HFFc6 (cell line): ENCODE measurements at regions not wholly inside any gene's neighbourhood (a gene's known extent, or its start where the extent isn't known, plus 50 kb on each side); places are given as distances from the start of the nearest gene placed in this dataset.

ENCODE experiments used
- DNase-seq: peaks from one replicate; pipeline ENCODE4 v3.0.0-alpha.2; 2018
- H3K27ac Mint-ChIP-seq: 2 replicates; pipeline ENCODE4 v1.8.0; 2020; ENCODE audit warnings: mild to moderate bottlenecking, mixed read lengths
- H3K27me3 Mint-ChIP-seq: 2 replicates; pipeline ENCODE4 v1.8.0; 2021; ENCODE audit warnings: mild to moderate bottlenecking, moderate library complexity, mixed read lengths; ENCODE audit not compliant: insufficient read depth
- H3K36me3 Mint-ChIP-seq: 2 replicates; pipeline ENCODE4 v1.8.0; 2021; ENCODE audit warnings: low read depth, mixed read lengths
- H3K4me1 Mint-ChIP-seq: 2 replicates; pipeline ENCODE4 v1.8.0; 2020; ENCODE audit warnings: low read depth, mixed read lengths
- H3K4me3 Mint-ChIP-seq: 2 replicates; pipeline ENCODE4 v1.8.0; 2020; ENCODE audit warnings: mild to moderate bottlenecking, moderate library complexity, mixed read lengths
- H3K9me3 Mint-ChIP-seq: 2 replicates; pipeline ENCODE4 v1.8.0; 2020; ENCODE audit warnings: mild to moderate bottlenecking, mixed read lengths
- CTCF ChIP-seq: fragments of 200-600 bp; sonication (generic); IDR thresholded peaks from 2 replicates; pipeline ENCODE4 v1.5.0; 2021; ENCODE audit warnings: antibody characterized with exemption, mild to moderate bottlenecking

GRCh38 chrX:867966-868647 lies 237.5 kb downstream of the SHOX start:
- no peak for DNase-seq
- Mint-ChIP-seq H3K4me1 (peaks cover 5% of the 10 kb centered on the region; the same call in 1 of the 2 replicates), H3K27ac (no peak overlapping the region), H3K27me3 (peaks cover 10% of the 10 kb centered on the region), H3K36me3 (no peaks in the 10 kb centered on the region), H3K9me3 (peaks cover 6% of the 10 kb centered on the region; the same call in 1 of the 2 replicates), H3K4me3 (no peak overlapping the region)
- no peak for TF ChIP-seq CTCF

- H3K36me3 Mint-ChIP-seq = no peaks in the 10 kb centered on the region
- DNase-seq = no peak
- H3K9me3 Mint-ChIP-seq = peaks cover 6% of the 10 kb centered on the region; the same call in 1 of the 2 replicates
- peaks cover 5% of the 10 kb centered on the region; the same call in 1 of the 2 replicates for H3K4me1 Mint-ChIP-seq
- TF ChIP-seq CTCF = no peak
- H3K27me3 Mint-ChIP-seq = peaks cover 10% of the 10 kb centered on the region
- H3K4me3 Mint-ChIP-seq = no peak overlapping the region
- H3K27ac Mint-ChIP-seq = no peak overlapping the region
Observed at GRCh38 chrX:867502-867901, 236.9 kb downstream of the SHOX start.

GRCh38 chrX:866441-866990 lies 235.9 kb downstream of the SHOX start:
- TF ChIP-seq CTCF = no peak
- H3K27me3 Mint-ChIP-seq = peaks cover 10% of the 10 kb centered on the region
- no peaks in the 10 kb centered on the region for H3K9me3 Mint-ChIP-seq
- H3K4me1 Mint-ChIP-seq = peaks cover 11% of the 10 kb centered on the region
- H3K27ac Mint-ChIP-seq = no peak overlapping the region
- no peak overlapping the region for H3K4me3 Mint-ChIP-seq
- no peak for DNase-seq
- H3K36me3 Mint-ChIP-seq = no peaks in the 10 kb centered on the region

GRCh38 chrX:865422-865821 lies 234.8 kb downstream of the SHOX start:
- Mint-ChIP-seq H3K27me3 (peaks cover 7% of the 10 kb centered on the region), H3K4me3 (no peak overlapping the region), H3K4me1 (peaks cover 16% of the 10 kb centered on the region), H3K27ac (no peak overlapping the region), H3K9me3 (no peaks in the 10 kb centered on the region), H3K36me3 (no peaks in the 10 kb centered on the region)
- no peak for DNase-seq
- no peak for TF ChIP-seq CTCF

GRCh38 chrX:861921-862320 lies 231.3 kb downstream of the SHOX start:
- H3K4me3 Mint-ChIP-seq = peak overlapping the region; percentile 52; the same call in 1 of the 2 replicates
- H3K27me3 Mint-ChIP-seq = no peaks in the 10 kb centered on the region; the same call in 1 of the 2 replicates
- no peaks in the 10 kb centered on the region for H3K36me3 Mint-ChIP-seq
- peaks cover 6% of the 10 kb centered on the region; the same call in 1 of the 2 replicates for H3K9me3 Mint-ChIP-seq
- no peak overlapping the region; the same call in 1 of the 2 replicates for H3K27ac Mint-ChIP-seq
- TF ChIP-seq CTCF = no peak
- H3K4me1 Mint-ChIP-seq = peaks cover 25% of the 10 kb centered on the region
- DNase-seq = no peak
